ENCODE measurements at regions not wholly inside any gene's neighbourhood (a gene's known extent, or its start where the extent isn't known, plus 50 kb on each side); places are given as distances from the start of the nearest gene placed in this dataset.

DNA sequence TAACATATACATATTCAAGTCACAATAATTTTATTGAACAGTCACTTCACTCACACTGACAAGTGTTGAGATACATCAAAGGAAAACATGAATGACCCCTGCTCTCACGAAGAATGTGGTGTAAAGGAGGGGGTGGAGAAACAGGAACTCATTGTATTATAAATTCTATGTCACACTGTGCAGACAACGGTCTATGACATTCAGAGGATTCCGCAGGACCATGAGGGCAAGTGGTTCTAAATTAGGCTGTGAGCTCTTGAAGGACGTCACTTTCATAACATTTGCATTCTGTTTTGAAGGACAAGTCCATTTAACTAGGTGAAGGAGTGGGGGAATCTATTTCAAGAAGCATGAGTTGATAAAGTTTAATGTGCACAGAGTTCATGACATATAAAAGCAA lies 415.2 kb upstream of the HS3ST1 start:
- TF ChIP-seq, protein P1, sequence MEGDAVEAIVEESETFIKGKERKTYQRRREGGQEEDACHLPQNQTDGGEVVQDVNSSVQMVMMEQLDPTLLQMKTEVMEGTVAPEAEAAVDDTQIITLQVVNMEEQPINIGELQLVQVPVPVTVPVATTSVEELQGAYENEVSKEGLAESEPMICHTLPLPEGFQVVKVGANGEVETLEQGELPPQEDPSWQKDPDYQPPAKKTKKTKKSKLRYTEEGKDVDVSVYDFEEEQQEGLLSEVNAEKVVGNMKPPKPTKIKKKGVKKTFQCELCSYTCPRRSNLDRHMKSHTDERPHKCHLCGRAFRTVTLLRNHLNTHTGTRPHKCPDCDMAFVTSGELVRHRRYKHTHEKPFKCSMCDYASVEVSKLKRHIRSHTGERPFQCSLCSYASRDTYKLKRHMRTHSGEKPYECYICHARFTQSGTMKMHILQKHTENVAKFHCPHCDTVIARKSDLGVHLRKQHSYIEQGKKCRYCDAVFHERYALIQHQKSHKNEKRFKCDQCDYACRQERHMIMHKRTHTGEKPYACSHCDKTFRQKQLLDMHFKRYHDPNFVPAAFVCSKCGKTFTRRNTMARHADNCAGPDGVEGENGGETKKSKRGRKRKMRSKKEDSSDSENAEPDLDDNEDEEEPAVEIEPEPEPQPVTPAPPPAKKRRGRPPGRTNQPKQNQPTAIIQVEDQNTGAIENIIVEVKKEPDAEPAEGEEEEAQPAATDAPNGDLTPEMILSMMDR (conservative IDR thresholded peaks at IDR 0.05 in 1 of 2, IDR thresholded peaks at IDR 0.05 in 1 of 2; ENCODE audit: extremely low read depth in 1 of 2, insufficient read depth in 1 of 2, low read depth in 1 of 2, low read length in 2 of 2), result no peak
- TF ChIP-seq EZH2 (IDR thresholded peaks at IDR 0.05; ENCODE audit: borderline replicate concordance, low read length), result no peak
